ENCODE measurements at regions not wholly inside any gene's neighbourhood (a gene's known extent, or its start where the extent isn't known, plus 50 kb on each side); places are given as distances from the start of the nearest gene placed in this dataset.

- no peak for TF ChIP-seq POLR2A (IDR thresholded peaks at IDR 0.05)
- TF ChIP-seq, protein P1, sequence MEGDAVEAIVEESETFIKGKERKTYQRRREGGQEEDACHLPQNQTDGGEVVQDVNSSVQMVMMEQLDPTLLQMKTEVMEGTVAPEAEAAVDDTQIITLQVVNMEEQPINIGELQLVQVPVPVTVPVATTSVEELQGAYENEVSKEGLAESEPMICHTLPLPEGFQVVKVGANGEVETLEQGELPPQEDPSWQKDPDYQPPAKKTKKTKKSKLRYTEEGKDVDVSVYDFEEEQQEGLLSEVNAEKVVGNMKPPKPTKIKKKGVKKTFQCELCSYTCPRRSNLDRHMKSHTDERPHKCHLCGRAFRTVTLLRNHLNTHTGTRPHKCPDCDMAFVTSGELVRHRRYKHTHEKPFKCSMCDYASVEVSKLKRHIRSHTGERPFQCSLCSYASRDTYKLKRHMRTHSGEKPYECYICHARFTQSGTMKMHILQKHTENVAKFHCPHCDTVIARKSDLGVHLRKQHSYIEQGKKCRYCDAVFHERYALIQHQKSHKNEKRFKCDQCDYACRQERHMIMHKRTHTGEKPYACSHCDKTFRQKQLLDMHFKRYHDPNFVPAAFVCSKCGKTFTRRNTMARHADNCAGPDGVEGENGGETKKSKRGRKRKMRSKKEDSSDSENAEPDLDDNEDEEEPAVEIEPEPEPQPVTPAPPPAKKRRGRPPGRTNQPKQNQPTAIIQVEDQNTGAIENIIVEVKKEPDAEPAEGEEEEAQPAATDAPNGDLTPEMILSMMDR (IDR thresholded peaks at IDR 0.05) = no peak
- TF ChIP-seq EP300 (IDR thresholded peaks at IDR 0.05; ENCODE audit: low read depth) = no peak
- no peak for TF ChIP-seq POLR2AphosphoS5 (IDR thresholded peaks at IDR 0.05)
Observed at GRCh38 chr19:32191921-32192320, 153.5 kb upstream of the ZNF507 start.

Measured in transverse colon (tissue), 4 donors.